Activated CD4-positive, alpha-beta T cell treated with anti-CD3 and anti-CD28 coated beads, Interleukin-2, amount 50 U/mL, for 24 hours (primary cell): ENCODE measurements at regions not wholly inside any gene's neighbourhood (a gene's known extent, or its start where the extent isn't known, plus 50 kb on each side); places are given as distances from the start of the nearest gene placed in this dataset.

Experiments used
- DNase-seq, 2 donors: peaks; one replicate each; pipeline ENCODE4 v3.0.0-alpha.2; 2020; ENCODE audit warnings: low read depth in 1 of 2, low spot score in 1 of 2

- no peak for DNase-seq
Measured at GRCh38 chr1:30322859-30323257, 400.5 kb downstream of the MATN1 start.

GRCh38 chr1:30321996-30322858 lies 401.2 kb downstream of the MATN1 start:
- no peak for DNase-seq

DNA sequence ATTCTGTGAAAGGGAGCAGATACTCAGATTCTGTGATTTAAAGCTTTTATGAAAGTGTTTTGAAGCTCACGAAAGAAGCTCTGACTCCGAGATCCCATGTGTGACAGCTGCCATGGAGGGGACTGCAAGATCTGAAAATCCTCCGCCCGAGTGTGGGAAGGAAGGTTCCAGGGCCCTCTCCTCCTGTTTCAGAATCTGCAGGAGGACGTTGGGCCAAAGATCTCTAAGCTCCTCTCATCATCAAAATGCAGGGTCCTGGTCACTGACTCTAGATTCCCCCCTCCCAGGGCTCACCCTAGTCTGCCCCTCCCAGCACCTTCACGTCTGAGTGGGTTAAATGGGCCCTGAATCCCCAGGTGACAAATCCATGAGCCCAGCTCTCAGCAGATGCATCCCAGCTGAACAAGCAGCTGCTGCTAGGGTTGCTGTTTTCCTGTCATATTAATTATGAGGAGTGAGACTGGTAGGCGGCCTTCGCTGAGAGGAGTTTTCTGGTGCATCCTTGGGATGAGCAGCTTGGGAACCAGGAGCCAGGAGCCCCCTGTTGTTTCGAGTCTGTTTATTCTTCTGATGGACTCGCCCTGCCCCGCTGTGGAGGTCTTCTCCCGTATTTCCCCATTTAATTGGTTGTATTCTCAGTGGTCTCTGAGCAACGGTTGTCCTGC lies 402.0 kb downstream of the MATN1 start:
- no peak for DNase-seq

- DNase-seq = no peak
Measured at GRCh38 chr1:30320581-30320890, 402.8 kb downstream of the MATN1 start.

- no peak for DNase-seq
Measured at GRCh38 chr1:30319765-30320580, 403.4 kb downstream of the MATN1 start.

GRCh38 chr1:30318864-30319718 lies 404.3 kb downstream of the MATN1 start:
- no peak for DNase-seq

- DNase-seq = no peak
Measured at GRCh38 chr1:30318413-30318812, 405.0 kb downstream of the MATN1 start.

GRCh38 chr1:30317921-30318320 lies 405.5 kb downstream of the MATN1 start:
- no peak for DNase-seq

DNA sequence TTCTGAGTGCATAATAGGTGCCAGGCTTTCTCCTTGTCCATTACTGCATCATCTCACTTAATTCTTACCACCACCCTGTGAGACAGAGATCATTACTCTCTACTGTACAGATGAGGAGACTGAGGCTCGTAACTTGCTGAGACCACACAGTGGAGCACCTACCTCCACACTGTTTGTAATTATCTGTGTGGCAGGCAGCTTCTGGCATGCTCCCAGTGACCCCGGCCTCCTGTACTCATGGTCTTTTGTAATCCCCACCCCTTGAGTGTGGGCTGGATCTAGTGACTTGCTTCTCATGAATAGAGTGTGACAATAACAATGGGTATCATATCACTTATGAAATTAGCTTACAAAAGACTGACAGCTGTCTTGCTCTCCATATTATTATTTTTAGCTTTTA lies 407.3 kb downstream of the MATN1 start:
- no peak for DNase-seq

GRCh38 chr1:30315185-30315960 lies 408.0 kb downstream of the MATN1 start:
- DNase-seq = no peak

- no peak for DNase-seq
Measured at GRCh38 chr1:30314591-30314990, 408.8 kb downstream of the MATN1 start.

DNA sequence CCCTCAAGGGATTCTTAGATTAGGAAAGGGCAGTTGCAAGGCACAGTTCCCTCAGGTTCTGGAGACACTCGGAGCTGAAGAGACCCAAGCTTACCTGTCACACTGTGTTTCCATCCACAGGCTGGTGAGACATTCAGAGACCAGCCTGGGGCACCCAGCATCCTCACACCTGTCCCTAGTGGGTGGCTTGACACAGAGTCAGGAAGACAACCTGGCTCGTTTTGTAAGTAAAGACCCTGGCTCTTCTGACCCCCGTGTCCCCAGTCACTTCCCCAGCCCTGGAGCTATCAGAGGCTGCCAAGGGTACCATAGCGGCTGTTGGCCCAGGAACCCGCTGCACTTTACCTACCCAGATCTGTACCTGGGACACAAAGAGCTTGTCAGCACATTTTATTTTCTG lies 409.8 kb downstream of the MATN1 start:
- DNase-seq = no peak

DNA sequence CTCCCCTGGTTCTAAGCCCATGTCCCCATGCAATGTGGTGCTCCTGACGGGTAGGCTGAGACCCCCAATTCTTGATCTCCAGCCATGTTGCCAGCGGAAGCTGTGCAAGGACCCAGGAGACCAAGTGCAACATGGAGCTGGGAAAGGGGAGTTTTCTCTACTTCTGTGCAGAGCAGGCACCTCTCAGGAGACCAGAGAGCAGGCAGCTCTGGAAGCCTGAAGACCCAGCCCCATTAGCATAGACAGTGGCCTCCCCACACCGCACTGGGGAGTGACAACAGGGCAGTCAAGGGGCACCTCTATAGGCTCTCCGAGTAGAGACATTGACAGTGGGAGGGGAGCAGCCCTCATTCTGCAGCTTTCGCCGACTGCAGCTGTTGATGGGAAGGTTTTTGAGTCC lies 410.2 kb downstream of the MATN1 start:
- no peak for DNase-seq

GRCh38 chr1:30312226-30312625 lies 411.2 kb downstream of the MATN1 start:
- no peak for DNase-seq

GRCh38 chr1:30311749-30312148 lies 411.6 kb downstream of the MATN1 start:
- no peak for DNase-seq

- DNase-seq = no peak
Measured at GRCh38 chr1:30310966-30311742, 412.2 kb downstream of the MATN1 start.

DNA sequence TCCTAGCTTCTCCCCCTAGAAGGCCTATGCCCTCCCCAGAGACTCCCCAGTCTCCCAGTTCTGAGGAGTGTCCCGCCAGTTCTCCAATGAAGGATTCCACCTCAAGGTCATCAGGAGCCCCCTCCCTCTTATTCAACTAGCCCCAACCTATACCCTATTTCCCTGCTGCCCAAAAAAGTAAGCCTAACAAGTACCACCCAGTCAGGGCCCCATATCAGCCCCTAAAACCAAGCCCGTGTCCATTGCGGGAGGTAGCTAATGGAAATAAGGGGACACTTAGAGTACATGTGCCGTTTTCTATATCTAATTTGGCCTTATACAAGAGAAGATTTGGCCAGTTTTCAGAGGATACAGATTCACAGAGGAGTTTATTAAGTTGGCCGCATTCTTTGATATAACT lies 416.2 kb downstream of the MATN1 start:
- no peak for DNase-seq

GRCh38 chr1:30305519-30305918 lies 417.9 kb downstream of the MATN1 start:
- DNase-seq = no peak

GRCh38 chr1:30305061-30305460 lies 418.3 kb downstream of the MATN1 start:
- DNase-seq = no peak

GRCh38 chr1:30304080-30304479 lies 419.3 kb downstream of the MATN1 start:
- DNase-seq = no peak
